T47D (cell line): ENCODE measurements at regions not wholly inside any gene's neighbourhood (a gene's known extent, or its start where the extent isn't known, plus 50 kb on each side); places are given as distances from the start of the nearest gene placed in this dataset.

Experiments
- DNase-seq, 2 experiments: peaks; one replicate each; pipeline versions ENCODE4 v3.0.0 to v3.0.0-alpha.2; 2011 to 2012; ENCODE audit warnings: low read depth in 1 of 2, low spot score in 1 of 2
- JUND ChIP-seq: IDR thresholded peaks from 2 replicates; pipeline ENCODE4 v1.6.1; 2012; ENCODE audit warnings: low read depth
- in situ Hi-C: cut with HindIII; loops from 2 replicates; pipeline ENCODE4 v1.10.0; 2016; ENCODE audit warnings: low sequenced_read_pairs, low pct_unique_long_range_greater_than_20kb

DNA sequence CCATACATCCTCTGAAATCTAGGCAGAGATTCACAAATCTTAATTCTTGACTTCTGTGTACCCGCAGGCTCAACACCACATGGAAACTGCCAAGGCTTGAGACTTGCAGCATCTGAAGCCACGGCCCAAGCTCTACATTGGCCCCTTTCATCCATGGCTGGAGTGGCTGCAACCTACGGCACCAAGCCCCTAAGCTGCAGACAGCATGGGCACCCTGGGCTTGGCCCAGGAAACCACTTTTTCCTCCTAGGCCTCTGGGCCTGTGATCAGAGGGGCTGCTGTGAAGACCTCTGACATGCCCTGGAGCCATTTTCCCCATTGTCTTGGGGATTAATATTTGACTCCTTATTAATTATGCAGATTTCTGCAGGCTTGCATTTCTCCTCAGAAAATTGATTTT is 457.9 kb downstream of the GRIA2 start:
- DNase-seq, result no peak
- TF ChIP-seq JUND, result no peak
- in situ Hi-C loops, result no loop called here

DNA sequence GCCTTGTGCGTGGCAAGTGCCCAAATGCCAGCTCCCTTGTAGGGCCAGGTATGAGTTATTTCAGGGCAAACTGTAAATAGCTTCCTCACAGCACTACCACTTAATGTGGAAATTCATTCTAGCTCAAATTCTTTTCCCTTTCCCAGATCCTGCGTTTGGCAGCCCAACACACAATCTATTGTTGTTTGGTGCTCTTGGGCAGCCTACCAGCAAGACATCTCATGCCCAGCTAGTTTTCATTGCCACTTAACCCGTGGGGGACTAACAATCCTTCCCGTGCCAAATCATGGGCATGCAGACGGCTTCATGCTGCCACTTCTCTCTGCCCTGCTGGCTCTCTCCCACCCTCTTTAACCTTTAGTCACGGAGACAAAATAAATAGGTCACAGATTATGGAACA is 454.2 kb downstream of the GRIA2 start:
- TF ChIP-seq JUND, result no peak
- DNase-seq, result no peak
- in situ Hi-C loops, result no loop called here

DNA sequence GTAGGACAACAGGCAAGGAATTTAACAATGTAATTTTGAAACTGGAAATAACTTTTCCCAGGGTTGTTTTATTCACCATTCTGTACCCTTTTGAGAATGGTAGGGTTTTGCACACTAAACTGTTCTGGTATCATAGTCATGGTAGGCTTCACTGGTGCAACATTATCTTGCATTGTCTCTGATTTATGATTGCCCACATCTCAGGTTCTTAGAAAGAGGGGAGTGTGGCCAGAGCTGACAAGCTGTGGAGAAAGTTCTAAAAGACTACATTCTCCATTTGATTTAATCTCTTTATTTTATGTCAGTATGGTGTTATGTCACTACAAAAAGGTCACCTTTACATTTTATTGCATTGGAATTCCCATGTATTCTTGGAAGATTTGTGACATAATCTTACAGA is 447.3 kb downstream of the GRIA2 start:
- in situ Hi-C loops, result no loop called here
- no peak for DNase-seq
- TF ChIP-seq JUND, result no peak

DNA sequence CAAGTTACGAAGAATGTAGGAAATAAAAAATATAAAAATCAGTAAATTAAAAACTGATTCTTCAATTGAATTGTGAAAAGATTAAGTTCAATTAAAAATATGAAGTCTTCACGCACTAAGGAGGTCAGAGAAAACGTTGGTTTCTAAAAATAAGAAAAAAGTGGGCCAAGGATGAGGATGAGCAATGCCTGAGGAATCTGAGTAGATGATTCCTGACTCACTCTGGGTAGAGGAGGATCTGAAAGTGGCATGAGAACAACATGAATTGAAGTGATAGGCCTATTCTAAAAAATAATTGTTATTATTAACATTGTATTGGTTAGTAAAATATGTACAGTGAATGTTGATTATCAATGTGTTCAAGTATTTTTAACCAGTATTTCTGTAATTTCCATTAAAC is 444.2 kb downstream of the GRIA2 start:
- DNase-seq, result no peak

DNA sequence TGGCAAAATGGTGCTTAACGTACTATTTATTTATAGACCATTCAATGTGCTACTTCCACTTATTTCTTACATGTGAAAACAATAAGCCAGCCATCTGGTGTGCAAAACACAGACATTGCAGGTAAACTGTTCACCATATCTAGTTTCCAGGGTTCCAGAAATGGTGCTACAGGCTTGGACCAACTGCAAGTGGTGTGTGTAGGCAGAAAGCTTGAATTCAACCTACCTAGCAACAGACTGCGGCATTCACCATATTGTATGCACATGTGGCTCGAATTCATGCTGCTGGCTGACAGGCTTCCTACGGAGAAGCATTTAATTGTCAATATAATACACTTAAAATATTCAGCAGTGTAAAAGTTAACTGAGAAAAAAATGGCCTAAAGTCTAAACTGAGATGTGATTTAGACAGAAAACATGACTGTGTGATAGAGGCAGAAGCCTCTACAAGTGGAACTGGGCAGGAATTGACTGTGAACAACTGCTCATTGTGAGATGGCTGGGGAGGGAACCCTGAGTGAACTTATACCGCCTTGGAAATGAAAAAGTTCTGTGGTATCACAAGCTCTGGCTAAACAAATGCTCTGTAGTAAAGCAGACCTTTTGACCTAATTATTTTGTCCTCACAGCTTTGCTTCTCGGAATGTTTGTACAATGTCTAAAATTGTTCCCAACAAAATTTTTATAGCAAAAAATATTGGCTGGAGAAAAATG is 434.7 kb downstream of the GRIA2 start:
- no peak for DNase-seq
- no peak for TF ChIP-seq JUND
- in situ Hi-C loops, result no loop called here

More for the DNA sequence above, 444.2 kb downstream of the GRIA2 start:
- in situ Hi-C loops, result no loop called here
- TF ChIP-seq JUND, result no peak

DNA sequence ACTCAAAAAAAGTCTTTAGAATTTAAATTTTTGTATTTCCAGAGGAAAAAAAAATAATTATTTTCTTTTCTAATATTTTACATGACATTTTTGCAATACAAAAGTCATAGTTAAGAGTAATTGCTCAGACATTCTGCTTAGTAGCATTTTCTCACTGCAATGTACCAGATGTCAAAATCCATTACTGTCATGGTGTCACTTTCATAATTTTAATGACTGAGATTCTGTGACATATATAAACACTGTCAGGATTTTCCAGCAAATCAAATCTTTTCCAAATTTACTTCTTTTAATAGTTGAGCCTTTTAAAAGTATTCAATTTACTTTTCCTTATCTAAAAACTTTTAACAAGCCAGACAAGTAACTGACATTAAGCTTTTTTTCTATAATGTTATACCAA is 422.7 kb downstream of the GRIA2 start:
- TF ChIP-seq JUND, result no peak
- DNase-seq, result no peak
- in situ Hi-C loops, result no loop called here

DNA sequence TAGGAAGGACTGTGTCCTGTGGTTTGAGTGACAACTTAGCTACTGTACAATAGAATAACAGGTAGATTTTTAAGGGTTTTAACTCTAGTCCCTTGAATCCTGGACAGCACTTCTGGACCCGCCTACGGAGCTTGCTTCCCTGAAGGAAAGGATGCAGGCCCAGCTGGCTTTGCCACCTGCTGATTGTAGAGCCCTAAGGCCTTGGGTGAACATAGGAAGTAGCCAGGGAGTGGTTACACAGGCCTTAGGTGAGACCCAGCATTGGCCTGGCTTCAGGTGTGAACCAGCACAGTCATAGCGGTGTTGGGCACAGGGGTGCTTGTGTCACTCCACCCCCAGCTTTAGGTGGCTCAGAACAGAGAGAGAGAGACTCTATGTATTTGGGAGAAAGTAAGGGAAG is 413.5 kb downstream of the GRIA2 start:
- in situ Hi-C loops, result no loop called here
- no peak for DNase-seq
- no peak for TF ChIP-seq JUND

DNA sequence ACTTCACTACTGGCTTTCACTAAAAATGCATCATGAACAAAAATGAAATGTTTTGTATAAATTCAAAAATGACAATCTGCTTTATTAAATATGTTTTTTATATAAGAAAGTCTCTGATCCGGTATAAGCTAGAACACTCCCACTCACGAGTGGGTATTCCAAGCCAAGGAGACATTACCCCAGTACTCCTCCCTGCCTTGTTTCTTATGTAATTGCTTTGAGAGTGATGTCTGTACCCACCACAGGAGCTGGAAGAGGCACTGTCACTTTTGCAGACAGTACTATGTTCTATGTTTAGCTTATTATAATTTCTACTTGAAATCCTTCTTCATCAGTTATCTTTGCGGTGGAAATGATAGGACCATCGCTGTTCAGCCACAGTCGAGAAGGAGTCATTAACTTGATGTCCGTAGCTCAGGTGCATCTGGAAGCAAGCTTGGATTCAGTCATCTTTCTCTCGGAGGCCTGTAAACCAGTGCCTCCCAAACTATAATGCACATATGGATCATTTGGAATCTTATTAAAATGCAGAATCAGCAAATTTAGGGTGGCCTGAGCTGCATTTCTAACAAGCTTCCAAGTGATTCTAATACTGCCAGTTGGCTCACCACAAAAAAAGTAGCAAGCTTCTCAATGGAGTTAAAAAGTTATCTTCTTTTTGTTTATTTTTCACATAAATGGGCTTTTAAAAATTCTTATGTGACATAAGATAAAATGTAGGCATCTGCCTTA is 396.4 kb downstream of the GRIA2 start:
- TF ChIP-seq JUND, result no peak
- in situ Hi-C loops, result no loop called here
- no peak for DNase-seq

DNA sequence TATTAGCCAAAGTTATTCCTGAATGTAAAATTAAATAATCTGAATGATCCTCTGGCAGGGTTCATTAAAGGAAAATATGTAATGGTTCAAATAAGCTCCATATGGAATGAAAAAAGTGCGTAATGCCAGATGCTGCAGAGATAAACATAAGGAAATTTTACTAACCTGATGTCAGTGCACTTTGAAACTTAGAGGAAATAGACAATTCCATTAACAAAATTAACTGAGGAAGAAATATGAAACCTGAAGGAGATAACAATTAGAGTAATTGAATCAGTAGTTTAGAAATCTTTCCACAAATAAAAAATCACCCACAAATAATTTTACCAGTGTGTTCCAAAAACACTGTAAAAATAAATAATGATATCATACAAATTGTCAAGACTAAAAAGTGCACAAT is 387.5 kb downstream of the GRIA2 start:
- in situ Hi-C loops, result no loop called here
- no peak for TF ChIP-seq JUND
- no peak for DNase-seq

DNA sequence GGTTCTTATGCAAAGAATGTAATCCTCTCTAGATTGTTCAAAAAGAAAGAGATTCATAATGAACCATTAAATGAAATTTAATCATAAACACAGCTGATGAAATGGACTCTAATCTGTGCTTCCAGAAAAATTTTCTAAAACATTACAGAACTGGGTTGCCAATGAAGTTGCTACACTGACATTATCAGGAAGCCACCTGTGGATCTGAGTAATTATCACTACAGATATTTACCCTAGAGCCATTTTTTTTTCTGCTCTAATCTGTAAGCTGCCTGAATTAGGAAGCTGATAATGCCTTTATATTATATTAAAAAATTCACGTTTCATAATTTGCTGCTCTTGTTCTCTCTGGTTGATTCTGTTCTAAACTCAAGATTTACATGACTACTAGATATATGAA is 380.1 kb downstream of the GRIA2 start:
- in situ Hi-C loops, result no loop called here
- no peak for DNase-seq
- TF ChIP-seq JUND, result no peak

DNA sequence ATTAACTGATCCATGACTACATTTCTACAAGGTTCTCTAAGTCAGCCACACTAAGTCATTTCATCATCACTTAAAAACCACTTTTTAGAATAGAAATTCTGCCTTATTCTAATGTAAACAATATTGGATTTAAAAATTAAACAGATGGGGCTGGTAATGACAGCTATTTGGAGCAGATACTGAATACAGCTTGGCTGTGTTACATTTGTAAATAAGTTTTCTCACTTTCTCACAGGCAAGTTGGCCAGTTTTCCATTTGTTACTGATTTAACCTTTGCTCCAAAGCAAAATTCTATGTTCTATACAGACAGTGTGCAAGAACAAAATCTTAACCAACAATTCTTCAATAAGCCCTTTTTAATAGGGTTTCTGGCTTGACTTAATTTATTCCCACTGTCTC is 370.7 kb downstream of the GRIA2 start:
- no peak for TF ChIP-seq JUND
- in situ Hi-C loops, result no loop called here
- no peak for DNase-seq

DNA sequence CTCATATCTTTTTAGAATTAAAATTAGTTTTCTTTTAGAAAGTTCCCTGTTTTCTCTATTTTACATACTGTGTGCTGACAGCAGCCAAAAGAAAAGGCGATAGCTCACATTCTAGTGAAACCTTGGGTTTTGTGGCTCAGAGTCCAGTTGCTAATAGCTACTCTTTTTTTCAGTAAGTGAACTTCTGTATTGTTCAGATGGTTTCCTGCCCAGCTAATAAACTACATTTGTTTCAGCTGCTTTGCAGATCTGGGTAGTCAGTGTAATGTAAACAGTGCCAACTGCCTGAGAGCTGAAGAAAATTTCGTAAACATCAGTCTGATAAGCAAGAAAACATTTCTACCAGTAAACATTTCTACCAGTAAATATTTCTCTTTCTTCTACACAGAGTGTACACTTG is 370.2 kb downstream of the GRIA2 start:
- no peak for DNase-seq
- in situ Hi-C loops, result no loop called here
- TF ChIP-seq JUND, result no peak

DNA sequence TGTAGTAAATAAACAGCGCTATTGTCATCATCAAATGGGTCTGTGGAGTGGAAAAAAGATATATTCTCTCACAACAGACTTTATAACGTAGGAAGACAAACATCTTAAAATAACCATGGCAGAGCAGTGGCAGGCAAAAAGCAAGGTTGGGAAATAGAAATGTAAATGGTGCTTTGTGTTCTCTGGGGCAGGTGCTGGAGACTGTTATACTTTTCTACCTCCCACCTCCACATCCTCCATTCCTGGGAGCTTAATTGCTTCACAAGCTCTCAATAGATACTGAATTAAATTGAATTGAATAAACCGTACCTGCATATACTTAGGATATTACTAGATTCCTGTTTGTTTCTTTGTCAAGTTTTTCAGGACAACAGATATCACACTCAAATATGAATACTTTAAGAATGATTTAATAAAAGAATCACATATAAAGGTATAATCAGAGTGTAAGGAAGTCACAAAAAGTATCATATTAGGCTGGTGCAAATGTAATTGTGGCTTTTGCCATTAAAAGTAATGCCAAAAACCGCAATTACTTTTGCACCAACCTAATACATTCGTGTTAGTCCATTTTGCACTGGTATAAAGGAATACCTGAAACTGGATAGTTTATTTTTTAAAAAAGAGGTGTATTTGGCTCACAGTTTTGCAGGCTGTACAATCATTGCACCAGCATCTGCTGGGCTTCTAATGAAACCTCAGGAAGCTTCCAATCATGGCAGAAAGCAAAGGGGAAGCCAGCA is 367.3 kb downstream of the GRIA2 start:
- in situ Hi-C loops, result no loop called here
- TF ChIP-seq JUND, result no peak
- DNase-seq, result no peak

DNA sequence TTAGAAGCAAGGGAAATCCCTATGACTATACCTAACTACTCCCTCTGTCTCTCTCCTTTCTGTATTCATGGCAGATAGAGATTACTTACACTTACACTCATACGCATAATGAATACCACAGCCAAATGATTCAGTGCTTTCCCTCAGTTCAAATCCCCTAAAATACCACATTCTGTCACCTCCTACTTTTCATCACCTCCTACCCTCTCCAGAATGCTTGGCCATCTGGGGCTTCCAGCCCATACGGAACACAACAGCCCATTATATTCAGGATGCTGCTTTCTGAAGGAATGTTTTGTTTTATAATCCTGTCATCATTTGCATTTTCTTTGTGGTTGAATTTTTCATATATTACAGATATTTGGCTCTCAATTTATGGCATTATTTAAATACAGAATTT is 361.6 kb downstream of the GRIA2 start:
- DNase-seq, result no peak
- in situ Hi-C loops, result no loop called here
- TF ChIP-seq JUND, result no peak
